AG10803 (cell line): ENCODE measurements at regions not wholly inside any gene's neighbourhood (a gene's known extent, or its start where the extent isn't known, plus 50 kb on each side); places are given as distances from the start of the nearest gene placed in this dataset.
A peak's percentile ranks its signal among the peaks of the same experiment; 100 is the strongest.

ENCODE experiments used
- DNase-seq: peaks from one replicate; pipeline ENCODE4 v3.0.0; 2010; ENCODE audit warnings: low read depth
- H3K4me3 ChIP-seq: 2 replicates; pipeline ENCODE4 v1.5.1; 2011; ENCODE audit warnings: mild to moderate bottlenecking, low read length, control low read depth
- CTCF ChIP-seq: conservative IDR thresholded peaks from 2 replicates; pipeline ENCODE4 v1.5.1; 2011; ENCODE audit warnings: mild to moderate bottlenecking, low read length, control low read depth, inconsistent platforms

- DNase-seq: no peak
- no peak overlapping the region for H3K4me3 ChIP-seq
- no peak for TF ChIP-seq CTCF
Observed at GRCh38 chr13:47518530-47518929, 482.5 kb downstream of the SUCLA2 start.

- H3K4me3 ChIP-seq: no peak overlapping the region
- DNase-seq: no peak
- TF ChIP-seq CTCF: no peak
Observed at GRCh38 chr13:47511647-47512046, 489.4 kb downstream of the SUCLA2 start.

GRCh38 chr13:47508527-47509228 lies 492.4 kb downstream of the SUCLA2 start:
- no peak for TF ChIP-seq CTCF
- DNase-seq: no peak
- H3K4me3 ChIP-seq: no peak overlapping the region

- TF ChIP-seq CTCF: no peak
Observed at GRCh38 chr13:47503475-47503874, 497.6 kb downstream of the SUCLA2 start.

GRCh38 chr13:47502166-47502565 lies 498.9 kb downstream of the SUCLA2 start:
- no peak for DNase-seq
- TF ChIP-seq CTCF: no peak
- H3K4me3 ChIP-seq: no peak overlapping the region

More at GRCh38 chr13:47503475-47503874, 497.6 kb downstream of the SUCLA2 start:
- no peak for DNase-seq
- H3K4me3 ChIP-seq: no peak overlapping the region

GRCh38 chr13:47499358-47500150 lies 501.5 kb downstream of the SUCLA2 start:
- TF ChIP-seq CTCF: no peak
- no peak overlapping the region for H3K4me3 ChIP-seq
- DNase-seq: peak; percentile 75

- DNase-seq: peak; percentile 91
- TF ChIP-seq CTCF: no peak
- H3K4me3 ChIP-seq: no peak overlapping the region
Observed at GRCh38 chr13:47484548-47484947, 516.5 kb downstream of the SUCLA2 start.
